HG03039 (cell line): ENCODE measurements at regions not wholly inside any gene's neighbourhood (a gene's known extent, or its start where the extent isn't known, plus 50 kb on each side); places are given as distances from the start of the nearest gene placed in this dataset.
"Not testable (repeated sequence)": the region's sequence is repeated elsewhere in the genome, so short reads cannot be mapped to it uniquely, and the experiment has no call there.

Experiments used
- ATAC-seq: cut with Tn5 transposase; IDR thresholded peaks from one replicate; pipeline ENCODE4 v1.9.1; 2021; ENCODE audit warnings: mild to moderate bottlenecking, moderate library complexity; ENCODE audit not compliant: unreplicated experiment

GRCh38 chrY:7994781-7995180 lies 1083.2 kb upstream of the AMELY start:
- ATAC-seq: not testable (repeated sequence)

GRCh38 chrY:7979770-7980169 lies 1068.2 kb upstream of the AMELY start:
- no peak for ATAC-seq

- no peak for ATAC-seq
Measured at GRCh38 chrY:7977301-7977700, 1065.7 kb upstream of the AMELY start.

- no peak for ATAC-seq
Measured at GRCh38 chrY:7968293-7968692, 1056.7 kb upstream of the AMELY start.

GRCh38 chrY:7966916-7967315 lies 1055.4 kb upstream of the AMELY start:
- ATAC-seq: no peak

DNA sequence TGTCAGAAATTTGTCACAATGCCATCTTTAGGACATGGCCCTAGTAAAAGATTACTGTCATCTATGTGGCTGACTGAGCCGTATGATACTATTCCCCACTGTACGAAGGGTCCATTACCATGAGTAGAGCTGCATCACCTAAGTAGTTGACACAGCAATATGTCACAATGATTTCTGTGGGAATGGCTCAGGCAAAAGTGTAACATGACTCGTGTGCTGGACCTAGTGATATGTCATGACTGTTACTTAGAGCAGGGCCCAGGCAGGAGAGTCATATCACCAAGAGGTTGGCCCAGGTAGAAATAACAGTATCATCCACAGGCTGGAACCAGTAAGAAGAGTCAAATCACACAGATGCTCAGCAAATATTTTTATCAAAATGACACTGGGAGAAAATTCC lies 1051.8 kb upstream of the AMELY start:
- ATAC-seq: no peak

- no peak for ATAC-seq
Measured at GRCh38 chrY:7962350-7962749, 1050.8 kb upstream of the AMELY start.

- no peak for ATAC-seq
Measured at GRCh38 chrY:7961811-7962210, 1050.3 kb upstream of the AMELY start.

GRCh38 chrY:7957773-7958172 lies 1046.2 kb upstream of the AMELY start:
- no peak for ATAC-seq

GRCh38 chrY:7951187-7951852 lies 1039.8 kb upstream of the AMELY start:
- no peak for ATAC-seq

DNA sequence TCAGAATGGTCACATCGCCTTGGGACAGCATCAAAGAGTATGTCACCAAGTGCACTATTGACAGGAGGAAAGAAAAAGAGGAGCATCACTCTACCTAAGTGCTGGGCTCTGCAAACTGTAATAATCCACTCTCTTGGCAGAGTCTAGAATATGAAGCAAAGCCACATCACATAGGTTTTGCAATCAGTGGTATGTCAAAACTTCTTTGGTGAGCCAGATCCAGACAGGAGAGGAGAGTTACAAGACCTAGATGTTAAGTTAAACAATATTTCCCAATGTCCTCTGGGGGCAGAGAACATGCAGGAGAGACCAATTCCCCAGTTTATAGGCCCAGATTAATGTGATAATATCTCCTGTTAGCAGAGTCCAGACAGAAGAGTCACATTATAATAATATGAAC lies 1032.6 kb upstream of the AMELY start:
- no peak for ATAC-seq

GRCh38 chrY:7942711-7943110 lies 1031.2 kb upstream of the AMELY start:
- ATAC-seq: no peak

DNA sequence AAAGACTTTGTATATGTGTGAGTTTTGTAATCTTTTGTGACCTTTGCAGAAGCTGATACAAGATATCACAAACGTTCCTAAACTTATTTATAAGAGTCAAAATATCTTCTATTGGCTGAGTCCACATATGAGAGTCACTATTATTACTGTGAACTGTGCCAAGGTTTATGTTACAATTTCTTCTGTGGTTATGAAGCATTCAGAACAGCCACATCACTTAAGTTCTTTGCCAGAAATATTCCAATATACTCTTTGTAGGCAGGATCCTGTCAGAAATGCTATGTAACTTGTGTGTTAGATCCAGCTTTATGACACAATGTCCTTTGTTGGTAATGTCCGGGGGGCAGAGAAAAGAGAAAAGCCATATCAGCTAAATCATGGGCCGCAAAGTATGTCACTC lies 1030.3 kb upstream of the AMELY start:
- ATAC-seq: no peak

DNA sequence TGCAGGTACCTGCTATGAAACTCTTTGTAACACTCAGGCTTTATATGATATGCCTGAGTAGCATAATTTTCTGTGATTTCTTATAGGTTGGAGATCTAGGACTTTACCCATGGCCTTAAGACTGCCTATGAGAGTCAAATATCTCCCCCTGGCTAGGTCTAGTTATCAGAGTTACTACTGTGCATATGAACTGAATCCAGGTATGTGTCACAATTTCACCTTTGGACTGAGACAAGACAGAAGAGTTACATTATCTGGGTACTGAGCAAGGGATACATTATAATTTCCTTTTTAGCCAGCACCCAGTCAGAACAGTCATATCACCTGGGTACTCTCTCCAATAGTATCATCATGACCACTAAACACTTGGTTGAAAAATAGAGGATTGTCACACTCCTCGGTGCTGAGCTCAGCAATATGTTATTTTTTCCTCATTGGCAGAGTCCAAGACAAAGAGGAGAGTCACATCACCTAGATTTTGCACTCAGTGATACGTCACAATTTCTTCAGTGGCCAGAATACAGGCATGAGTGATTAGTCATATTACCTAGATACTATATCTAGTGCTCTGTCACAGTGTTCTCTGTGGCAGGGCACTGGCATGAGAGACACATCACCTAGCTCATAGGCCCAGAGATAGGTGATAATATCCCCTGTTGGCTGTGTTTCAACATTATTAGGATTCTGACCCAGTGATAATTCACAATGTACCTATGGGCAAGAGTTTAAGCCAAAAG lies 1027.6 kb upstream of the AMELY start:
- no peak for ATAC-seq

DNA sequence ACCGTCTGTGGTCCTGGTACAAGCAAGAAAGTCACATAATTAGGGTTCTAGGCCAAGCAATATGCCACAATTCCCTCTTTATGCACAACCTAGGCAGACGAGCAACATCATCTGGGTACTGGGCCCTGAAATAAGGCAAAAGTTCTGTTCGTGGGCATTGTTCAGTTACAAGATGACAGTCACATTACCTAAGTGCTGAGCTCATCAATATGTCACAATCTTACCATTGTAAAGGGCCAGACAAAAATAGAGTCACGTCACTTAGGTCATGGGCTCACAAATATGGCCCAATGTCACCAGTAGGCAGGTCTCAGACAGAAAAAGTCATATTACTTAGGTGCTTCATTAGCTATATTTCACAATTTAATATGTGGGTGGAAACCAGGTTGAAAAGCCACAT lies 1025.3 kb upstream of the AMELY start:
- ATAC-seq: no peak

GRCh38 chrY:7936046-7936445 lies 1024.5 kb upstream of the AMELY start:
- no peak for ATAC-seq

GRCh38 chrY:7935606-7936005 lies 1024.1 kb upstream of the AMELY start:
- no peak for ATAC-seq

- no peak for ATAC-seq
Measured at GRCh38 chrY:7932424-7932823, 1020.9 kb upstream of the AMELY start.

- no peak for ATAC-seq
Measured at GRCh38 chrY:7929866-7930265, 1018.3 kb upstream of the AMELY start.

- ATAC-seq: no peak
Measured at GRCh38 chrY:7924059-7924458, 1012.5 kb upstream of the AMELY start.

- ATAC-seq: no peak
Measured at GRCh38 chrY:7923476-7924017, 1012.0 kb upstream of the AMELY start.

DNA sequence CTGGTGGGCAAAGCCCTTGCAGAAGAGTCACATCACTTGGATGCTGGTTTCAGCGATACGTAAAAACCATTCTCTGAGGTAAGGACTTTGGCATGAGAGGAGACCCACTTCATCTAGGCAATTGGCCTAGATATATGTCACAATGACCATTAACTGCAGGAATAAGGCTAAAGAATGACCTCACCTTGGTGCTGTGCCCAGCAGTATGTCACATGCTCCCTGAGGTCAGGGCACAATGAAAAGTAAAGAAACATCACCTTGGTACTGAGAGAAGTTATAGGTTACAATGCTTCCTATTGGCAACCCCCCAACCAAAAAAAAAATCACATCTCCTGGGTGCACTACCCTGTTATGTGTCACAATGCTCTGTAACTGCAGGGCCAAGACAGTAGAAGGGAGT lies 1008.8 kb upstream of the AMELY start:
- no peak for ATAC-seq
